Tibial nerve (tissue), 3 donors: ENCODE measurements at regions not wholly inside any gene's neighbourhood (a gene's known extent, or its start where the extent isn't known, plus 50 kb on each side); places are given as distances from the start of the nearest gene placed in this dataset.
"Not testable (repeated sequence)": the region's sequence is repeated elsewhere in the genome, so short reads cannot be mapped to it uniquely, and the experiment has no call there.

ENCODE experiments used
- CTCF ChIP-seq, 5 experiments: fragments of 200-600 bp in 3 of 5; fragments of 450-650 bp in 2 of 5; sonication (generic) in 3 of 5; IDR thresholded peaks; one replicate each; pipeline ENCODE4 v1.5.1; 2016 to 2019; ENCODE audit warnings: antibody characterized with exemption in 5 of 5, mild to moderate bottlenecking in 3 of 5, moderate library complexity in 2 of 5
- POLR2A ChIP-seq, 2 donors: fragments of 450-650 bp; IDR thresholded peaks; one replicate each; pipeline ENCODE4 v1.6.1; 2017; ENCODE audit warnings: antibody characterized with exemption in 2 of 2, mild to moderate bottlenecking in 2 of 2, moderate library complexity in 2 of 2

GRCh38 chr11:67738231-67738630 is 63.8 kb upstream of the ALDH3B2 start:
- not testable (repeated sequence) for TF ChIP-seq POLR2A, CTCF (IDR thresholded peaks at IDR 0.05)
